NT2/D1 (cell line): ENCODE measurements at regions not wholly inside any gene's neighbourhood (a gene's known extent, or its start where the extent isn't known, plus 50 kb on each side); places are given as distances from the start of the nearest gene placed in this dataset.
"Not testable (repeated sequence)": the region's sequence is repeated elsewhere in the genome, so short reads cannot be mapped to it uniquely, and the experiment has no call there.

Experiments used
- SUZ12 ChIP-seq: IDR thresholded peaks from 2 replicates; pipeline ENCODE4 v1.6.1; 2011; ENCODE audit not compliant: insufficient read length, insufficient read depth; ENCODE audit errors: extremely low read depth
- YY1 ChIP-seq: IDR thresholded peaks from 2 replicates; pipeline ENCODE4 v1.6.1; 2011; ENCODE audit not compliant: insufficient read length, insufficient read depth
- ZNF274 ChIP-seq: IDR thresholded peaks from 2 replicates; pipeline ENCODE4 v1.6.1; 2011; ENCODE audit warnings: mild to moderate bottlenecking, low read depth, low read length

DNA sequence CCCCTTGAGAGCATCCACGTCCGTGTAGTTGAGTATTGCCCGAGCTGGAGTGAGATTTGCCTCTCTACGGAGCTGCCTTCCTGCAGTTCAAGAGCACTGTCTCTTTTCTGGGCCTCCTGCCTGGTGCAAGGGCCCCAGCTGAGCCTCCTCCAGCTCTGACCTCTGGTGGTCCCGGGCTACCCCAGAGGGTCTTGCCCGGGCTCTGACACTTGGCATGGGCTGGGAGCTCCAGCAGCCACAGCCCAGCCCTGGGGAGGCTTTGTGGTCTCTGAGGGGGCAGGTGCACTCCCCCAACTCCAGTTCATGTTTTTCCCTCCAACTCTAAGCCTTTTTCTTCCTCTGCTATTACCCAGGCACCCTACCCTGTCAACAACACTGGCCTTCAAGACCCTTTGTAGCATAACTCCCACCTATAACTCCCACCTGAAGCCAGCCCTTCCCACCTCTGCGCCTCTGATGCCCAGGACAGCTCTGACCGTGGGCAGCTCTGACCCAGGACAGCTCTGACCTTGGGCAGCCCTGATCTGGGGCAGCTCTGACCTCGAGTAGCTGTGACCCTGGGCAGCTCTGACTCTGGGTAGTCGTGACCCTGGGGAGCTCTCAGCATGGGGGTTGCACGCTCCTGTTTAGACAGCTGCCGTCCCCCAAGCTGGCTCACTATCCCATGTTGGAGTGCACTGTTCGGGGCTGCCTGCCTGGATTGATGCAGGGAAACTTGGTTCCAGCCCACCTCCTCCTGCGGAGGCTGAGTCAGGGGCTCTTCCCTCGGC, 127.6 kb downstream of the METRNL start:
- not testable (repeated sequence) for TF ChIP-seq ZNF274, YY1, SUZ12
